GM19467 (cell line): ENCODE measurements at regions not wholly inside any gene's neighbourhood (a gene's known extent, or its start where the extent isn't known, plus 50 kb on each side); places are given as distances from the start of the nearest gene placed in this dataset.
"Not testable (repeated sequence)": the region's sequence is repeated elsewhere in the genome, so short reads cannot be mapped to it uniquely, and the experiment has no call there.

Experiments used
- ATAC-seq: cut with Tn5 transposase; IDR thresholded peaks from one replicate; pipeline ENCODE4 v1.9.1; 2021; ENCODE audit warnings: mild to moderate bottlenecking, moderate library complexity; ENCODE audit not compliant: unreplicated experiment

DNA sequence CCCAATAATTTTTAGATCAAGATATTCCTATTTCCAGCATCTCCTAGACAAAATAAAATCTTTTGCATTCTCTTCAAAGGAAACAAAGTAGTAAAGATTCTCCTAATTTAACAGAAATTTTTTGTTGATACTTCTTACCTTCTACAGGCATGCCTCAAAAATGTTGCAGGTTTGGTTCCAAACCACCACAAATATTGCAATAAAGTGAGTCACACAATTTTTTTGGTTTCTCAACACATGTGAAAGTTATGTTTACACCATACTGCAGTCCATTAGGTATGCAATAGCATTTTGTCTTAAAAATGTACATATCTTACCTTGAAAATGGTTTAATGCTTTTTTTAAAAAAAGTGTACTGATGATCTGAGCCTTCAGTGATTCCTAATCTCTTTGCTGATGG is 65.6 kb upstream of the USP15 start:
- no peak for ATAC-seq

DNA sequence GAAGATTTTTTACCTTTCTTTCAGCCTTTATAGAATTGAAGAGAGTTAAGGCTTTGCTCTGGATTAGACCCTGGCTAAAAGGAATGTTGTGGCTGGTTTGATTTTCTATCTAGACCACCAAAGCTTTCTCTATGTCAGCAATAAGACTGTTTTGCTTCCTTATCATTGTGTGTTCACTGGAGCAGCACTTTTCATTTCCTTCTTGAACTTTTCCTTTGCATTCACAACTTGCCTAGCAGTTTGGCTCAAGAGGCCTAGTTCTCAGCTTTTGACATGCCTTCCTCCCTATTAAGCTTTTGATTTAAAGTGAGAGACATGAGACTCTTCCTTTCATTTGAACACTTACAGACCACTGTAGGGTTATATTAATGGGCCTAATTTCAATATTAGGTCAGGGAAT is 64.1 kb upstream of the USP15 start:
- ATAC-seq, result no peak

DNA sequence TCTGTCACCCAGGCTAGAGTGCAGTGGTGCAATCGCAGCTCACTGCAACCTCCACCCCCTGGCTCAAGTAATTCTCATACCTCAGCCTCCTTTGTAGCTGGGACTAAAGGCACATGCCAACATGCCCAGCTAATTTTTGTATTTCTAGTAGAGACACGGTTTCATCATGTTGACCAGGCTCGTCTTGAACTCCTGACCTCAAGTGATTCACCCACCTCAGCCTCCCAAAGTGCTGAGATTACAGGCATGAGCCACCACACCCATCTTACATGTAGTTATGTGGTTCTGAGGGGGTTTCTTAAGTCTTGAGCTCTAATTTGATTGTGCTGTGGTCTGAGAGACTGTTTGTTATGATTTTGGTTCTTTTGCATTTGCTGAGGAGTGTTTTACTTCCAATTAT is 57.3 kb upstream of the USP15 start:
- not testable (repeated sequence) for ATAC-seq

DNA sequence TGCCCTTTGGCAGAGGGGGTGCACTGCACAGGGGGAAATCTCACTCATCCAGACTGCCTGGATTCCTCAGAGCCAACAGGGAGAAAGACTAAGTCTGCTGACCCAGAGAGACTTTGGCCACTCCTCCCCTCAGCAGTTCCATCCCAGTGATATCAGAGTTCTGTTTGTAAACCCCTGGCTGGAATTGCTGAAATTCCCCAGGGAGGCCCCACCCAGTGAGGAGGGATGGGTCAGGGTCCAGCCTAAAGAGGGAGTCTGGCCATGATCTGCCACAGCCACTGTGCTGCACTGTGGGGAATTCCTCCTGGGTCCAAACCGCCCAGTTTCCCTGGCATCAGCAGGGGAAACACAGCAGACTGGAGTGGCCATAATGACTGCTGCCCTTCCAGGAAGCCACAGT is 54.9 kb upstream of the USP15 start:
- ATAC-seq, result no peak

DNA sequence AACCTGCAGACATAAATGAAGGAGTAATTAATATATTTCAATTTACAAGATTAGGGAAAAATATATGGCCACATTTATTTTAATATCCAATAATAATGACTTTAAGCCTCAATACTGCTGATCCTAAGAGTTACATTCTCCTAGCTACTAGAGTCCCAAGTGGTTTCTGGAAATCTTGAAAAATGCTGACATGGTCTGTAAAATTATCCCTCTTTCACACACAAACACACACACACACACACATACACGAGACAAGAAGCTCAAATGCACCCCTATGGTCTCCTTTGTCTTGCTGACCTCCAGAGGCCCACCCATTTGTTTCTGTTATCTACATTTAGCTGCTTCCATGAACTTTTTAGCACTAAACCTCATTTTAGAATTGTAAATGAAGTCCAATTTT is 53.0 kb upstream of the USP15 start:
- ATAC-seq, result no peak
